ENCODE measurements at regions not wholly inside any gene's neighbourhood (a gene's known extent, or its start where the extent isn't known, plus 50 kb on each side); places are given as distances from the start of the nearest gene placed in this dataset.

- 6% methylated on average over 1 of the region's 1 CpG for WGBS (ENCODE audit: insufficient coverage, insufficient replicate concordance, low lambda C conversion rate, missing lambda C conversion rate)
- FAIRE-seq: no peak
- TF ChIP-seq ATF2 (IDR thresholded peaks at IDR 0.05; ENCODE audit: low read length) (no peak), YBX1 (IDR thresholded peaks at IDR 0.05) (no peak), E2F4 (IDR thresholded peaks at IDR 0.05; ENCODE audit: low read depth, low read length) (no peak), SIX5 (IDR thresholded peaks at IDR 0.05; ENCODE audit: low read depth, low read length, severe bottlenecking) (no peak), RCOR1 (conservative IDR thresholded peaks at IDR 0.05; ENCODE audit: low read depth, low read length) (no peak), FOS (IDR thresholded peaks at IDR 0.05; ENCODE audit: borderline replicate concordance, extremely low read depth, insufficient read length) (no peak)
Measured at GRCh38 chr2:67716895-67717396, 319.8 kb downstream of the ETAA1 start.

More at GRCh38 chr2:67716895-67717396, 319.8 kb downstream of the ETAA1 start:
- ChIA-PET RAD21 (ENCODE audit: unreplicated experiment) (no interaction called here), CTCF (interaction anchor here (0.8 kb wide), 1 partner anchor 16 kb away, joined by 3 read pairs; no protein-coding TSS in a partner anchor), SMC1A (ENCODE audit: uncharacterized antibody, unreplicated experiment) (no interaction called here), POLR2A (no interaction called here)
- no peaks in the 10 kb centered on the region for H3K9me3 ChIP-seq (replicated peaks; ENCODE audit: control insufficient read depth, insufficient read depth, low read length)
- no peak for ATAC-seq
- no peaks in the 10 kb centered on the region for H4K20me1 ChIP-seq (ENCODE audit: control insufficient read depth, insufficient read depth)
- no peaks in the 10 kb centered on the region for H3K27me3 ChIP-seq (replicated peaks in 1 of 2; ENCODE audit: control insufficient read depth in 2 of 2, insufficient read depth in 2 of 2, low read length in 1 of 2)
- no peaks in the 10 kb centered on the region for H3K79me2 ChIP-seq (ENCODE audit: control insufficient read depth, insufficient read depth, low read length)
- no TSS peak for BruUV-seq (replicated peaks)
- H3K4me3 ChIP-seq: no peak overlapping the region
- no peak overlapping the region for H3K27ac ChIP-seq (ENCODE audit: control insufficient read depth, insufficient read depth)
- no peak overlapping the region for H2AFZ ChIP-seq (ENCODE audit: control insufficient read depth, low read depth, low read length)
- DNase-seq (ENCODE audit: low read depth, low spot score): no peak
- intact Hi-C loops (cut with micrococcal nuclease; ENCODE audit: unreplicated experiment) (no loop called here), in situ Hi-C loops (cut with MboI) (no loop called here)
- no peak overlapping the region for H3K4me2 ChIP-seq (ENCODE audit: control insufficient read depth, insufficient read depth)
- no peaks in the 10 kb centered on the region for H3K4me1 ChIP-seq (ENCODE audit: control insufficient read depth, insufficient read depth, low read length)
- H3K9ac ChIP-seq (ENCODE audit: control insufficient read depth, insufficient read depth, low read length): no peak overlapping the region
- H3K36me3 ChIP-seq (ENCODE audit: control insufficient read depth in 2 of 2, insufficient read depth in 2 of 2, low read length in 1 of 2): no peaks in the 10 kb centered on the region

Data from GM12878 (cell line).